ENCODE measurements at regions not wholly inside any gene's neighbourhood (a gene's known extent, or its start where the extent isn't known, plus 50 kb on each side); places are given as distances from the start of the nearest gene placed in this dataset.
"Not testable (repeated sequence)": the region's sequence is repeated elsewhere in the genome, so short reads cannot be mapped to it uniquely, and the experiment has no call there.

DNA sequence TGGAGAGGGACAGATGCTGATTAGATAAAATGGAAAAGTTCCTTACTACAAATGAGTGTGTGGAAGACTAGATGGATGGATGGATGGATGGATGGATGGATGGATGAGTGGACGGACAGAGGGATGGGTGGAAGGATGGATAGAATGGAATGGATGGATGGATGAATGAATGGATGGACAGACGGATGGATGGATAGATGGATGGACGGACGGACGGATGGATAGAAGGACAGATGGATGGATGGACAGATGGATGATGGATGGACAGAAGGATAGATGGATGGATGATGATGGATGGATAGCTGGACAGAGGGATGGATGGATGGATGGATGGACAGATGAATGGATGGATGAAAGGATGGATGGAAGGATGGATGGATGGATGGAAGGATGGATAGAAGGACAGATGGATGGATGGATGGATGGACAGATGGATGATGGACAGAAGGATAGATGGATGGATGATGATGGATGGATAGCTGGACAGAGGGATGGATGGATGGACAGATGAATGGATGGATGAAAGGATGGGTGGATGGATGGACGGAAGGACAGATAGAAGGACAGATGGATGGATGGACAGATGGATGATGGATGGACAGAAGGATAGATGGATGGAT lies 118.6 kb upstream of the CIBAR2 start:
- Mint-ChIP-seq H3K27me3 (peaks cover 13 to 45% (median 42%) of the 10 kb centered on the region in 3 donors), H3K4me3 (peak overlapping the region in 1 of 8 donors; percentile 54), H3K4me1 (peaks cover 15 to 20% (median 18%) of the 10 kb centered on the region in 3 donors)
- not testable (repeated sequence) for DNase-seq; ATAC-seq (ENCODE audit: low read depth in 2 of 2); H3K36me3 Mint-ChIP-seq; H3K27ac Mint-ChIP-seq; H3K9me3 Mint-ChIP-seq

DNA sequence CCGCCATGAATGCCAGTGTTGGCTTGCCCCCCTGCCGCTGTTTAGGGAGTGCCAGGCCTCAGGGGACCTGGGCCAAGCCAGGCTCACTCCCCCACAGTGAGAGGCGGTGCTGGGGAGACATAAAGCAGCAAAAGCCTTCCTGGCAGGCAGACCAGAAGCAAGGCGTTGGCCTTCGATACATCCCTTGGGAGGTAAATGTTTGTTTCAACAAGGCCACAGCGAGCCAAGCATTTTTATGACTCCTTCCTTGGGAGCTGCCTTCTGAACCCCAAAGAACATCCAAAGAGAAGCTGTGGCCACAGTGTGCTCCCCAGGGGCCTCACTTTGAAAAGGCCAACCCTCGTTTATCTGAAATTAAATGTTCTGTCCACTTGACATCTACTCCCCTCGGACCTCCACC lies 119.7 kb upstream of the CIBAR2 start:
- Mint-ChIP-seq H3K27me3 (peaks cover 21 to 53% (median 50%) of the 10 kb centered on the region in 3 donors), H3K36me3 (no peaks in the 10 kb centered on the region), H3K4me1 (peaks cover 12 to 20% (median 14%) of the 10 kb centered on the region in 3 donors), H3K9me3 (peaks cover 0 to 9% (median 0%) of the 10 kb centered on the region in 7 donors), H3K4me3 (no peak overlapping the region), H3K27ac (no peak overlapping the region)
- DNase-seq, result no peak
- ATAC-seq (ENCODE audit: low read depth in 2 of 2), result no peak

DNA sequence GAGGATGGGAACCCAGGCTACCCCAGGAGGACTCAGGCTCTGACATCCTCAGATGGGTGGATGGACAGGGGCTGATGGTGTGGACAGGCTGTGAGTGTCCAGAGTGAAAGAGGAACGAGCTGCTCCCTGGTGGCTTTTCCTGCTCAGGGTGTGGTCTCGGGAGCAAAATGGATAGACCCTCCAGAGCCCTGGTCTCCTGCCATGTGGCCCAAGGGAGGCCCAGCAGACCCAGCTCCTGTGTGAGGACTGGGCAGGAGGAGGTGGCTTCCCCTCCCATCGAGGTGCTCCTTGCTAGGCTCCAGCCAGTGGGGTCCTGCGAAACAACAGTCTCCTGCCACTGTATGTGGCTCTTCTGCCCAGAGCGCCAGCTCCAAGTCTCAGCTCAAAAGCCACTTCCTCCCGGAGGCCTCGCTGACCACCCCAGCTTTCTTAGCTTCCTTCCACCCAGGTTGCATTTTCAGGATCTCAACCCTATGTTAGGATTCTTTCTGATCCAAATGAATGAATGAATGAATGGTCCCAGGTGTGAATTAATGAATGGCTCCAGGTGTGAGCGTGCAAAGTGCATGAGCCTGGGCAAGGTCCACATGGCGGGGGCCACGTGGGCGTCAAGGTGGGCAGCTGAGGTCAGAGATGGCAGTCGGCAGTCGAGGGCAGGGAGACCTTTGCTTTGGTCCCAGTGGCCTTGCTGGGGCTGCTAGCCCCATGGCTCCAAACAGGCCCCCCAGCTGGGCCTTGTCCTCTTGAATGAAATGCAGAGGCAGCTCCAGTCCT lies 120.3 kb upstream of the CIBAR2 start:
- Mint-ChIP-seq H3K4me3 (no peak overlapping the region), H3K27ac (peak overlapping the region in 2 of 6 donors; percentile 74), H3K4me1 (peaks cover 6 to 14% (median 9%) of the 10 kb centered on the region in 3 donors), H3K9me3 (peaks cover 0 to 9% (median 0%) of the 10 kb centered on the region in 7 donors), H3K36me3 (no peaks in the 10 kb centered on the region), H3K27me3 (peaks cover 21 to 55% (median 50%) of the 10 kb centered on the region in 3 donors)
- DNase-seq (no peak), ATAC-seq (ENCODE audit: low read depth in 2 of 2) (no peak)

DNA sequence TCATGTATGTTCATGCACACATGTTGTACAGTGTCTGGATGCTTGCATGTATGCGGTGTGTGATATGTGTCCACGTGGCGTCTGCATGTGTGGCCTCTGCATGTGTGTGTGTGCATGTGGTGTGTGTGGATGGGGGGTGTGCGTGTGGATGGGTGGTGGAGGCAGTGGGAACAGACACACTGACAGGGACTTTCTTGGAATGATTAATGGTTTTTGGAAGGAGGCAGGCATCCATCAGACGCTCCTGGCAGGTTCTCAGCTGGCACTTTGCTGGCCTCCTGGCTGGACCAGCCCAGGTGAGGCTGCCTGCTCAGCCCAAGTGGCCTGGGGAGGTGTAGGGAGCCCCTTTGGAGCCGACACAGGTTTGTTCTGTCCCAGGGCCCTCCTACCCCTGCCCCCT lies 121.2 kb upstream of the CIBAR2 start:
- ATAC-seq (ENCODE audit: low read depth in 2 of 2), result no peak
- no peak for DNase-seq
- Mint-ChIP-seq H3K4me3 (no peak overlapping the region), H3K27me3 (peaks cover 21 to 58% (median 50%) of the 10 kb centered on the region in 3 donors), H3K4me1 (peaks cover 3 to 6% (median 4%) of the 10 kb centered on the region in 3 donors), H3K27ac (peak overlapping the region in 1 of 6 donors; percentile 81), H3K9me3 (peaks cover 0 to 9% (median 0%) of the 10 kb centered on the region in 7 donors), H3K36me3 (no peaks in the 10 kb centered on the region)

DNA sequence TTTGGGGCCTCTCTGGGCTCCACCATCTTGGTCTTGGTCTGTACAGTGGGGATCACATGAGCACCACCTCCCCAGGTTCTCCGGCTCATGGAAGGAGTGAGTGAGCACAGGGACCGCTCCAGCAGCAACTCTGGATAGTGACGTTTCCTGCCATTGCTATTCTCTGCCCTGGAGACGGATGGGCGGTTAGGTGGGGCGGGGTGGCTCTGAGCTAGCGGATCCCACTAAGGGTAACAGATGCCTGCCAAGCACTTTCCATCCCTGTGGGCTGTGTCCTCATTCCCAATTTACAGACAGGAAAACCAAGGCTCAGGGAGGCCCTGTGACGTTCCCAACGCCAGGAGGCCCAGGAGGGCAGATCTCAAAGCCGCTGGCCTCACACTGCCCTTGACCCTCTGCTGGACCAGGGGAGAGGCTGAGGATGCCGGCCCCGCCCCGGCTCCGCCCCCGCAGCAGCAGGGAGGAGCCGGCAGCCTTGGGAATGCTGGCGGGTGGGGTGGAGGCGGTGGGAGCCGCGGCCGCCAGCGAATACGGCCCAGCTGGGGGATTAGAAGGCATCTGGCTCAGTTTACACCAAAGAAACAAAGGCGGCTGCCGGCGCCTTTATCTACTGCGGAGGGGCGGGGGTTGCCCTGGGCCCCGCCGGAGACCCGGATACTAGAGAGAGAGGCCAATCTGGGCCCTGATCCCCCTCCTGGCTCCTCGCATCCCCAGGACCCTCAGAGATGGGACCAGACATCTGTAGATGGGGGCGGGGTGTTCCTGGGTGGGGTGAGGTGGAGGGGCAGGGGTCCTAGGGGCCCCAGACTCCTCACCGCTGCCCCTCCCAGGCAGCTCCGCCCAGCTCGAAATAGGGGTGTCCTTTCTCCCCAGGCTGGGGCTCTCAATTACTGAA lies 122.3 kb upstream of the CIBAR2 start:
- Mint-ChIP-seq H3K4me3 (peak overlapping the region in 3 of 8 donors; percentile 48 to 66 (median 54)), H3K9me3 (peaks cover 0 to 9% (median 0%) of the 10 kb centered on the region in 7 donors), H3K4me1 (peaks cover 3 to 6% (median 4%) of the 10 kb centered on the region in 3 donors), H3K36me3 (no peaks in the 10 kb centered on the region), H3K27me3 (peaks cover 19 to 66% (median 54%) of the 10 kb centered on the region in 3 donors), H3K27ac (no peak overlapping the region)
- no peak for DNase-seq
- no peak for ATAC-seq (ENCODE audit: low read depth in 2 of 2)

DNA sequence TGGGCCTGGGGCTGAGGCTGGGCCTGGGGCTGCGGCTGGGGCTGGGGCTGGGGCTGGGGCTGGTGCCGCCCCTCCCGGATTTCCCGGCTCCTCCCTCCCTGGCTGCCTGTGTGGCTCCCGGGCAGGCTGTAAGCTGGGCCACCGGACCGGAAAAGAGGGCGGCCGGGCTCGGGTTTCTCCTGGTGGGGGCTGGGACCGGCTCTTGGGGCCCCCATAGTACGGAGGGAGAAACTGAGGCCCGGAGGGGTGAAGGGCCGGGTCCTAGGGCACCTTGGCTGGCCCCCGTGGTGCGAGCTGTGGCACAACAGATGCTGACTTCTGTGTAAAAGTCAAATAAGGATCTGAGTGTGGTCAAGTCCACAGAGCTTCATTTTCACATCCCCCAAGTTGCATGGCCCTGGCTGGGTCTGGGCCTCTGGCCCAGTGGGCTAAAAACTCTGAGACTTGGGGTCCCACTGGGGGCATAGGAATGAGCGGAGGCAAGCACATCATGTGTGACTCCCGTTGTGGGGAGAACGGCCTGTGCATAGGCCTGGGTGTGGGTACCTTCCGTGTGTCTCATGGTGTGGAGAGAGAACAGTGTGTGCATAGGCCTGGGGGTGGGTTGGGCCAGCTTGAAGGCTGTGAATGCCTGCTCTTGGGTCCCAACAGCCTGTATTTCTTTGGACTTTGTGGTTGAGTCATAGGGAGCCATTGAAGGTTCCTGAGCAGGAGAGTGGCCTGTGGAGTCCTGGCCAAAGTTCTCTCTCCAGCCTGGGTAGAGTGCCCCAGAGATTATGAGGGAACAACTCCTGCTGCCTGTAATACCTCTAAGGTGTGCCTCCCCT lies 123.9 kb upstream of the CIBAR2 start:
- Mint-ChIP-seq H3K4me1 (peaks cover 3 to 6% (median 4%) of the 10 kb centered on the region in 3 donors), H3K9me3 (peaks cover 0 to 2% (median 0%) of the 10 kb centered on the region in 7 donors), H3K27me3 (peaks cover 20 to 72% (median 52%) of the 10 kb centered on the region in 3 donors), H3K36me3 (no peaks in the 10 kb centered on the region), H3K4me3 (peak overlapping the region in 4 of 8 donors; percentile 25 to 77 (median 58)), H3K27ac (no peak overlapping the region)
- DNase-seq (no peak), ATAC-seq (ENCODE audit: low read depth in 2 of 2) (no peak)

DNA sequence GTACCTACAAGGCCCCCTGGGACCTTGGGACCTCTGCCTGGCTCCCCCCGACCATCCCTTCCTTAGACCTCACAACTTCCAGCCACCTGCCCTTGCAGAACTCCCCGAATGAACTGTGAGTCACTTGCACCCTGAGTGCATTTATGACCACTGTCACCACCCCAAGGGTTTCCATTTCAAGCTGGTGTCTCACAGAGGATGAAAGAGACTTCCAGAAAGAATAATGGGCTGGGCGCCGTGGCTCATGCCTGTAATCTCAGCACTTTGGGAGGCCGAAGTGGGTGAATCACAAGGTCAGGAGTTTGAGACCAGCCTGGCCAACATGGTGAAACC lies 124.5 kb upstream of the CIBAR2 start:
- Mint-ChIP-seq H3K4me1 (peaks cover 3 to 6% (median 4%) of the 10 kb centered on the region in 3 donors), H3K27ac (peak overlapping the region in 1 of 6 donors; percentile 33), H3K27me3 (peaks cover 15 to 72% (median 46%) of the 10 kb centered on the region in 3 donors), H3K9me3 (no peaks in the 10 kb centered on the region), H3K4me3 (peak overlapping the region in 2 of 8 donors; percentile 51 to 64), H3K36me3 (no peaks in the 10 kb centered on the region)
- DNase-seq, result no peak
- no peak for ATAC-seq (ENCODE audit: low read depth in 2 of 2)

DNA sequence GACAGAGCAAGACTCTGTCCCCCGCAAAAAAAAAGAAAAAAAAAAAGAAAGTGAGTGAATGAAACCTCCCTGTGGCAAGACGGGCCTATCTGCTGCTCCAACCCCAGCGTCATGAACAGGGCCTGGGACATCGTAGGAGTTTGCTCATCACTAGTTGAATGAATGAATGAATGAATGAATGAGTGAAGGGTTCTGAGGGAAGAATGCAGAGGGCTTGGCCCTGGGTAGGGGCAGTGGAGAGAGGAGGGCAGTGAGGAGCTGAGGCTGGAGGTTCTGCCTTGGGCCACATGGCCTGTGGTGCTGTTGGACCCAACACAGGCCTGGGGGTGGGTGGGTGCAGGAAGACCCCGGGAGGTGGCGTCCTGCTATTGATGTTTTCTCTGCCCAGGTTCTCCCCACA lies 125.5 kb upstream of the CIBAR2 start:
- ATAC-seq (ENCODE audit: low read depth in 2 of 2) (no peak), DNase-seq (no peak)
- Mint-ChIP-seq H3K4me3 (peak overlapping the region in 1 of 8 donors; percentile 47), H3K27ac (peak overlapping the region in 1 of 6 donors; percentile 71), H3K4me1 (peaks cover 3 to 6% (median 4%) of the 10 kb centered on the region in 3 donors), H3K9me3 (no peaks in the 10 kb centered on the region), H3K27me3 (peaks cover 13 to 76% (median 46%) of the 10 kb centered on the region in 3 donors), H3K36me3 (no peaks in the 10 kb centered on the region)

DNA sequence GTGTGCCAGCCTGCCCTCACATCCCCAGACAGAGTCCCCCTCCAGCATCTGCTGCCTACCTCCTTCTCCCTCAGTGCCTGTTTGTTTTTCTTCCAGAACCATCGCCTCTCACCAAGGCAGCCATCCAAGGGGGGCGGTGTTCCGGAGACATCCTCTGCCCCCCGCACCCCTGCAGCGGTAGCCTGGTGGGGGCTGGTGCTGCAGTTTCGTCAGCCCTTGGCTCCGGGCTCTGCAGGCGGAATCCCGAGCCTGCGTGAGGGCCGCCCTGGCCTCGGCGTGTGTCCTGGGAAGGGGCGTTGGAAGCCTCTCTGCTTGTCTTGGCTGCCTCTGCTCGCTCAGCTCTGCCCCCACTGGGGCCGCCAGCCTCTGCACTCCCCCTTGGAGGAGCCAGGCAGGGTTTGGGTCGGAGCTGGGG lies 126.0 kb upstream of the CIBAR2 start:
- DNase-seq, result no peak
- no peak for ATAC-seq (ENCODE audit: low read depth in 2 of 2)
- peaks cover 3 to 6% (median 4%) of the 10 kb centered on the region in 3 donors for H3K4me1 Mint-ChIP-seq

DNA sequence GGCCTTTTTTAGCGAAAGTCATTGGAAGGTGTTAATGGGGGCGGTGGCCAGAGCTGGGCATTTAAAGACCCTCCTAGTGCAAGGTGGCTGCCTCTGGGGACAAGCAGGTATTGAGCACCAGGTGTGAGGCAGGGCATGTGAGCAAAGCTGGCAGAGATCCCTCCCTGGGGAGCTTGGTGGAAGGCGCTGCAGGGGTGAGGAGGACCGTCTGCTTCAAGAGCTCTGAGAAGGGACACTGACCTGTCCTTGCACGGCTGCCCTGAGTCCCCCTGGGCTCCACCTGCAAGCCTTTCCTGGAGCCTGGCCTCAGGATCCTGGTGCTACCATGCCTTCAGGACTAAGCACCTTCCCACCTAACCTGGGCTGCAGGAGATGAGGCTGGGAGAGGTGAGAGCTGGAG lies 127.0 kb upstream of the CIBAR2 start:
- Mint-ChIP-seq H3K9me3 (no peaks in the 10 kb centered on the region), H3K4me3 (no peak overlapping the region), H3K27ac (no peak overlapping the region), H3K36me3 (no peaks in the 10 kb centered on the region), H3K27me3 (peaks cover 16 to 76% (median 33%) of the 10 kb centered on the region in 3 donors), H3K4me1 (peaks cover 3 to 6% (median 4%) of the 10 kb centered on the region in 3 donors)
- no peak for DNase-seq
- ATAC-seq (ENCODE audit: low read depth in 2 of 2), result no peak

More for the DNA sequence above, 126.0 kb upstream of the CIBAR2 start:
- Mint-ChIP-seq H3K4me3 (peak overlapping the region in 1 of 8 donors; percentile 47), H3K9me3 (no peaks in the 10 kb centered on the region), H3K27ac (no peak overlapping the region), H3K27me3 (peaks cover 16 to 76% (median 43%) of the 10 kb centered on the region in 3 donors), H3K36me3 (no peaks in the 10 kb centered on the region)

DNA sequence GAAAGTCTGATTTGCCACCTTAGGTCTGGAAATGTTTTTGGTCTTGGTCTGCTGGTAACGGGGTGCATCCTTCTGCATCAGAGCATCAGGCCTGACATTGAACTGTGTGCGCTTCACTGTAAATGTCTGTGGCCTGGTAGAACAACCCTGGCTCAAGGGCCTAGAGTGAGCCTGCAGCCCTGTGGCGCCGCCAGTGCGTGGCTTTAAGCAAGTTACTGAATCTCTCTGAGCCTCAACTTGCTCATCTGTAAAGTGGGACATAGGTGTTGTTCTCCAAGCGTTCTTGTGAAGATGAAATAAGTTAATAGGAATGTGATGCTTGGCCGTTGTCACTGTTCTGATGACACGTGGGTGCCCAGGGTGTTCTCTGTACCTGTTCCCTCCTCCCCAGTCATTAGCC lies 127.6 kb upstream of the CIBAR2 start:
- Mint-ChIP-seq H3K27me3 (peaks cover 16 to 71% (median 29%) of the 10 kb centered on the region in 3 donors), H3K4me1 (peaks cover 3 to 6% (median 4%) of the 10 kb centered on the region in 3 donors), H3K9me3 (no peaks in the 10 kb centered on the region), H3K36me3 (no peaks in the 10 kb centered on the region), H3K4me3 (peak overlapping the region in 1 of 8 donors; percentile 26), H3K27ac (no peak overlapping the region)
- DNase-seq (no peak), ATAC-seq (ENCODE audit: low read depth in 2 of 2) (no peak)

Data from naive B cell (primary cell).